ENCODE measurements at regions not wholly inside any gene's neighbourhood (a gene's known extent, or its start where the extent isn't known, plus 50 kb on each side); places are given as distances from the start of the nearest gene placed in this dataset.

DNA sequence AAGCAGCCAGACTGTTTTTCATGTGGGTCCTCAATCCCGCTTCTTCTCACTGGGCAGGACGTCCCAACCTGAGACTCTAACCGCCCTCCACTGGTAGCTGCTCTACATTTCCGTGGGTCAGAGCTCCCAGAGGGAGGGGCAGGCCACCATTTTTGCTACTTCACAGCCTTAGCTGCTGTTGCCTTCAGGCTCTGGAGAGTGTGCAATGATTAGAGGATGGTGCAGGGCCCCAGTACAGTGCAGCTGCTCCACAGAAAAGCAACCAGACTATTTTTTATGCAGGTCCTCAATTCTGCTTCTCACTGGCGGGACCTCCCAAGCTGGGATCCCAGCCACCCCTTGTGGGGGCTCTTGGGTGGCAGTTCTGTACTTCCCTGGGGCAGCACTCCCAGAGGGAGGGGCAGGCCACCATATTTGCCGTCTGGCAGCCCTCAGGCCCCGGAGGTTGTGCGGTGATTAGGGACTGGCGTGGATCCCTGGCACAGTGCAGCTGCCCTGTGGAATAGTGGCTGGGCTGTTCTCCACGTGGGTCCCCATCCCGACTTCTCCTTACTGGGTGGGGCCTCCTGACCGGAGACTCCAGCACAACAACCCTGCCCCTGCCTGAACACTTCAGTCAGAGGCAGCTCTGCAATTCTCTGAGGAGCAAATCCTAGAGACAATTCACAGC, 647.6 kb upstream of the PKN2 start:
- H3K27me3 ChIP-seq (ENCODE audit: control insufficient read depth in 4 of 4, insufficient read depth in 4 of 4, low read length in 3 of 4), result no peaks in the 10 kb centered on the region
- no peak for TF ChIP-seq MAX (IDR thresholded peaks at IDR 0.05)
- no peak for TF ChIP-seq CTCF (IDR thresholded peaks at IDR 0.05; ENCODE audit: low read depth, low read length, missing input control)
- no peak for TF ChIP-seq RAD21 (IDR thresholded peaks at IDR 0.05)
- no peak for TF ChIP-seq JUND (IDR thresholded peaks at IDR 0.05)
- no peak for TF ChIP-seq RXRA (IDR thresholded peaks at IDR 0.05)
- no peak for TF ChIP-seq SP1 (IDR thresholded peaks at IDR 0.05)
- no peak for TF ChIP-seq FOXA1 (IDR thresholded peaks at IDR 0.05)
- TF ChIP-seq HNF4G (IDR thresholded peaks at IDR 0.05), result no peak
- peaks cover 0 to 6% (median 3%) of the 10 kb centered on the region in 4 donors for H3K9me3 ChIP-seq (ENCODE audit: control insufficient read depth in 4 of 4, low read length in 3 of 4)
- no peak overlapping the region for H3K9ac ChIP-seq (ENCODE audit: low read depth in 1 of 2, low read length in 2 of 2)
- H3K4me3 ChIP-seq (ENCODE audit: low read depth in 1 of 3, low read length in 3 of 3), result no peak overlapping the region
- no peaks in the 10 kb centered on the region for H3K36me3 ChIP-seq (ENCODE audit: control insufficient read depth in 4 of 4, insufficient read depth in 3 of 4, low read depth in 1 of 4, low read length in 3 of 4)
- no peak for DNase-seq (ENCODE audit: low spot score)
- no peak overlapping the region for H3K27ac ChIP-seq (ENCODE audit: low read depth in 1 of 2, low read length in 2 of 2)
- WGBS, result 90% methylated on average over 12 of the region's 12 CpGs
- no peaks in the 10 kb centered on the region for H3K4me1 ChIP-seq (ENCODE audit: control insufficient read depth in 4 of 4, insufficient read depth in 4 of 4, low read length in 3 of 4)

- Histone ChIP-seq H3K27me3 (ENCODE audit: control insufficient read depth in 4 of 4, insufficient read depth in 4 of 4, low read length in 3 of 4) (no peaks in the 10 kb centered on the region), H3K9ac (ENCODE audit: low read depth in 1 of 2, low read length in 2 of 2) (no peak overlapping the region), H3K4me3 (ENCODE audit: low read depth in 1 of 3, low read length in 3 of 3) (no peak overlapping the region), H3K4me1 (ENCODE audit: control insufficient read depth in 4 of 4, insufficient read depth in 4 of 4, low read length in 3 of 4) (no peaks in the 10 kb centered on the region), H3K27ac (ENCODE audit: low read depth in 1 of 2, low read length in 2 of 2) (no peak overlapping the region), H3K36me3 (ENCODE audit: control insufficient read depth in 4 of 4, insufficient read depth in 3 of 4, low read depth in 1 of 4, low read length in 3 of 4) (no peaks in the 10 kb centered on the region), H3K9me3 (ENCODE audit: control insufficient read depth in 4 of 4, low read length in 3 of 4) (peaks cover 0 to 6% (median 3%) of the 10 kb centered on the region in 4 donors)
- WGBS, result 86% methylated on average over 1 of the region's 1 CpG
- no peak for DNase-seq (ENCODE audit: low spot score)
- TF ChIP-seq FOXA1 (IDR thresholded peaks at IDR 0.05), result no peak
- no peak for TF ChIP-seq HNF4G (IDR thresholded peaks at IDR 0.05)
- TF ChIP-seq RXRA (IDR thresholded peaks at IDR 0.05), result no peak
- TF ChIP-seq YY1 (IDR thresholded peaks at IDR 0.05), result no peak
- TF ChIP-seq JUND (IDR thresholded peaks at IDR 0.05), result no peak
- TF ChIP-seq SP1 (IDR thresholded peaks at IDR 0.05), result no peak
- no peak for TF ChIP-seq FOXA2 (IDR thresholded peaks at IDR 0.05)
- no peak for TF ChIP-seq RAD21 (IDR thresholded peaks at IDR 0.05)
- TF ChIP-seq REST (IDR thresholded peaks at IDR 0.05), result no peak
- TF ChIP-seq, protein P1, sequence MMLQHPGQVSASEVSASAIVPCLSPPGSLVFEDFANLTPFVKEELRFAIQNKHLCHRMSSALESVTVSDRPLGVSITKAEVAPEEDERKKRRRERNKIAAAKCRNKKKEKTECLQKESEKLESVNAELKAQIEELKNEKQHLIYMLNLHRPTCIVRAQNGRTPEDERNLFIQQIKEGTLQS (IDR thresholded peaks at IDR 0.05), result no peak
- TF ChIP-seq ZBTB33 (IDR thresholded peaks at IDR 0.05), result no peak
Observed at GRCh38 chr1:88039240-88039639, 644.8 kb upstream of the PKN2 start.
